LHCN-M2 (cell line): ENCODE measurements at regions not wholly inside any gene's neighbourhood (a gene's known extent, or its start where the extent isn't known, plus 50 kb on each side); places are given as distances from the start of the nearest gene placed in this dataset.
"Not testable (repeated sequence)": the region's sequence is repeated elsewhere in the genome, so short reads cannot be mapped to it uniquely, and the experiment has no call there.

Experiments
- DNase-seq: peaks from one replicate; pipeline ENCODE4 v3.0.0-alpha.2; 2012; ENCODE audit warnings: low read depth

DNA sequence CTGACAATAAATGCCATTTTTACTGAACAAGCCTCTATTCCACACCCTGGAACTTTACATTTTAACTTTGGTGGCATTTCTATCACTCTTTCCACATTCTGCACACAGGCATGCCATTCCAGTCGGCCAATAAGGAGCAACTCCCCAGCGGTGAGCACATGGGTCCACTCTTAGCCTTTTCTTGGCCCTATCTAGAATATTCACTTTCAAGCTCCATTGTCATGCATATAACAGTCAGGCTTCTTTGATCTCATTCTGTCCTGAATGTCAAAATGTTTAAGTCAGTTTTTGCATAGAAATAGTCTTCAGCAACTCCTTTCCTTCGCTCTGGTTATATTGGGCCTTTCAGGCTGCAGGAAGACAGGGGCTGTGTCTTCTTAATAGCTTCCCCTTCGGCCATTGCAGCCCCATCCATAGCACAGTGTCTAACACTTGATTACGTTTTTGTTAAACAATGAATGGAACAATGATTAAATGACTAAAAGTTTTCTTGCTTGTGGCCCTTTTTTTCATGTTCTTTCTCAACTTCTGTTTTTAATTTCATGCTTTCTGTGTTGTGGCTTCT is 427.3 kb downstream of the MFSD1 start:
- DNase-seq = no peak

DNA sequence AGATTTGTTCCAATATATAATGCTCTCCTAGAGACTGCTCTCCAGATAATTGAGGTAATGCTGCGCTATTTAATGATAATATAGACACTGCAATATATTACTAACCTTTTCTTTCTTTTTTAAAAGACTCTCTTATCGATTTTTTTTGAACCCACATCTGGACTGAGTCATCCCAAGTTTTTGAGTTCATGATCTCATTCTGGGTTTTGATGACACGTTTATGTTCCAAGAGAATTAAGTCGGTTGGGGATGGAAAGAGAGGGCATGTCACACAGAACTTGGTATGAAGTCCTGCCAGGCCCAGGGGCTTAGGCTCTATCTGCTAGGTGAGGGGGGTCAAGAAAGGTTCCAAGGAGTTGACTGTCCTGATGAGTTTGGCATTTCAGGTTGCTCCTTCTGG is 431.1 kb downstream of the MFSD1 start:
- DNase-seq = no peak

GRCh38 chr3:159233734-159234133 is 431.9 kb downstream of the MFSD1 start:
- no peak for DNase-seq

- DNase-seq = peak; percentile 55
Measured at GRCh38 chr3:159234306-159234705, 432.5 kb downstream of the MFSD1 start.

- DNase-seq = peak; percentile 60
Measured at GRCh38 chr3:159236321-159236720, 434.5 kb downstream of the MFSD1 start.

DNA sequence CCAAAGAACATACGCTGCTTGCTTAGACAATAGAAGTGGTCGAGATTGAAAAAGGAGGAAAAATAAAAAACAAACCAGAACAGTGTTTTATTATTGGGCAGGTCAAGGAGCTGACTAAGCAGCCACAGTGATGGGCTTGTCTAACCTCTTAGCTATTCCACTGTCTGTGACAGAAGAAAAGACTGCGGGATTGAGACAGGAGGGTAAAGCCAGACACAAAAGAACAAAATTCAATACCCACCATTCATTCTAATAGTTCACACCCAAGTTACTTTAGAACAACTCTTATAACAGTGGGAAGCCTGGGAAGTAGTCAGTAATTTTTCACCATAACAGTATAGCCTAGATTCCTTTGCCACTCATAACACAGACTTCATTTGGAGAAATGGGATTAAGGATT is 435.4 kb downstream of the MFSD1 start:
- peak; percentile 58 for DNase-seq

DNA sequence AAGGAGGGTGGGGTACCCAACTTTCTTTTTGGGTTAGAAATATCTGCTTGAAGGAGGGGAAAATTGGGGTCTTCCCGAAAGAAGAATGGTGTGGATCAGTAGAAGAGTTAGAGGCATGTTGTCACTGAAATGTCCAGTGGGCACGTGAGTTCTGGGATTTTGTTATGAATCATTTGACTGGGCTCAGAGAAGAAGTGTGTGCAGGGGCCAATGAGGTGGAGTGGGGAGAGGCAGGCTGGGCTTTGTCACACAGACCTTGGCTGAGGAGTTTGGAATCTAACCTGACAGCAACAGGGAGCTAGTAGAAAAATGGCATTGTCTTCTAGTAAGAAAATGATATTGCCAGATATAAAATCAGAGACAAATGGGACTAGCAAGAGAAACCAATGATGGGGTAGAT is 436.8 kb downstream of the MFSD1 start:
- peak; percentile 68 for DNase-seq

- DNase-seq = peak; percentile 91
Measured at GRCh38 chr3:159239059-159239458, 437.2 kb downstream of the MFSD1 start.

GRCh38 chr3:159244933-159245332 is 443.1 kb downstream of the MFSD1 start:
- DNase-seq = no peak

DNA sequence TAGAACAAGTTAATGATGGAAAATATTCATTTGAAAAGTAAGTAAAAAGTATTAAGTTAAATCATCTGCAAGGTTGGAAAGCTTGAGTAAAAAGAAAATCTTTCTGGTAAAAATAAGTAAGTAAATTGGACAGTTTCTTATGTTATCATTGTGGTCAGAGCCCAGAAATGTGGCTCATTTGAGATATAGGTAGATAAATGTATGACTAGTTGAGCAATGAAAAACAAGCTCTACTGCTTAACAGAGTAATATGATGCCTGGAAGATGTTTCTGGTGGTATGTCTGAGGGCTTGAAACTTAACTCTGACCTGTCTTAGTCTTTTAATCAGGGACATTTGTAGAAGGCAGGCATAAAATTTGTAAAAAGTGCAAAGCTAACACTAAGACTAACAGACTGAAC is 444.0 kb downstream of the MFSD1 start:
- no peak for DNase-seq

- no peak for DNase-seq
Measured at GRCh38 chr3:159246385-159246784, 444.5 kb downstream of the MFSD1 start.

DNA sequence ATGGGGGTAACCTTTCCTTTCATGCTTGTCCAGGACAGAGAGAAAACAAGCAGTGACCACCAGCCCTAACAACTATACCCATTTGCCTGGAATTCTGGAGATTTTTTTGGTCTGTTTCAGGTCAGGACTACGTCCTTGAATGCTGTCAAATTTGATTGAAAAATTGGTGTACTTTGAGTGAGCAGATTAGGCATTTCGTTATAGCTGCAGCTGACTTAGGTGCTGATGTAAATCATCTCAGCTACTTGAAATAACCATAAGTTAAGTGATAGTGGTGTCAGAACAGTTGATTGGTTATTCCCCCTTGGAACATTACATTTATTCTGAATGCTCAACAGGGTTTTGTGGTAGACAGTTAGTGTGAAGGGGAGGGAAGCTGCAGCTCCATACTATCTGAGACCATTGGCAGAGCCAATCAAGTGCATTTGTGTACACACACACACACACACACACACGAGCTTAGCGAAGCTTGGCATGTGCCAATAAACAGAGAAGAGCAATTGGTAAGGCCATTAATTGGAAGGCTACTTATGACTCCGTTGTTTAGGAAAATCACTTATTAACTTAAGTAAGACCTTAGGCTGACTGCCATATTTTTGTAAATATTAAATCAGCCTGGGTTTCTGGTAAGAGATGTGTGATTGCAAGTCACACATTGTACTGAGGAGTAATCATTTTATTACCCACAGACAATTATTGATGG is 447.8 kb downstream of the MFSD1 start:
- no peak for DNase-seq

GRCh38 chr3:159250961-159251360 is 449.1 kb downstream of the MFSD1 start:
- peak; percentile 42 for DNase-seq

DNA sequence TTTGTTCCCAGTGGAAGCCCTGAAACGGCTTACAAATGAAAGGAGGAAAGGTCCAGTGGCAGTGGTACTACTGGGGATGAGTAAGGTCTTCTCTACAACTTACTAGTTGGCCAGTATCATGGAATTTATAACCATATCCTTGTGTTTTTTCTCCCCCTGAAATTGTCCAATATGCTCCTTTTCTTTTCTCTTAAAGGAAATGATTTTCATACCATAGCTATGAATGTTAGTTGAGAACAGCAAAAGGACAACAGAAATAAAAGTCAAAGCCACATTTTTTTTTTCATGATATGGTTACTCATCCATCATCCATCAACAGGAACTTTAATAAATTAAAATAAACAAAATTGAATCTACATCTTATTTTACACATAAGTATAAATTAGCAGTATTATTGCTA is 450.4 kb downstream of the MFSD1 start:
- DNase-seq = peak; percentile 82

DNA sequence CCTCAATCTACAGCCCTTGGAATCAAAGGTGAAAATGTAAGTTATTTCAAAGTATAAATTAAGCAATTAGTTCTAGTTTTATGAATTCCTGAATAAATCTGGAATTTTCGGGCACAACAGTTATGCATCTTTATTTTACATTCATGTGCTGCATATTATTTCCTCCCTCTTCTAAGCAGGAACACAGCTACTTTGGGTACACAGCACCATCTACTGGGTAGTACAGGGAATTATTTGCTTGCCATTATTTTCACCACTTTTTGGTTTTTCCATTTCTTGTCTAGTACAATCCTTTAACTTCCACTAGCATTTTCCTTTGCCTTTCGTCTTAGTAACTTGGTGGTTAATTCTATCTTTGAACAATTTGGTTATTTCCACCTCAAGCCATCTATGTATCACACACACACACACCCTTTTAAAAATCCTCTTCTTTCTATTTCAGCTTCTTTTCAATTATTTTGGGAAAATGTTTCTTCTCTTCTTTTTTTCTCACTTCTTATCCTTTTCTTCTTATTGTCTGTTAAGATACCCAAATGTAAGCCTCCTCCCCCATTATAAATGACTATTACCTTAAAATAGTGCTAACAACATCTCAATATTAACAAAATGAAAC is 451.0 kb downstream of the MFSD1 start:
- DNase-seq = peak; percentile 80

- no peak for DNase-seq
Measured at GRCh38 chr3:159253860-159254259, 452.0 kb downstream of the MFSD1 start.

DNA sequence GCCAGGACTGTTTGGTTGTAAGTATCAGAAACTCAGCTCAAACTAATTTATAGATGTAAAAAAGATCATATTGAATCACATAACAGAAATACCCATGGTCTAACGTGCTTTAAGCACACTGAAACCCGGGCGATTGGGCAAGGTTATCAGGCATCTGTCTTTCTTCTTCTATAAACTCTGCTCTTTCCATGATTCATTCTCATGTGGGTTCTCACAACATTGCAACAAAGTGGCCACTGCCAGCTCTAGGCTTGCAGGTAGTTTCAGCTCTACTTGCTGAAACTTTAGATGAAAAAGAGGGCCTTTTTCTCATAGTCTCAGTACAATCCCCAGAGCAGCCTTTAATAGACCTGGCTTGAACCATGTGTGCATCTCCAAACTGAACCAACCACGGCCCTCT is 456.1 kb downstream of the MFSD1 start:
- no peak for DNase-seq

DNA sequence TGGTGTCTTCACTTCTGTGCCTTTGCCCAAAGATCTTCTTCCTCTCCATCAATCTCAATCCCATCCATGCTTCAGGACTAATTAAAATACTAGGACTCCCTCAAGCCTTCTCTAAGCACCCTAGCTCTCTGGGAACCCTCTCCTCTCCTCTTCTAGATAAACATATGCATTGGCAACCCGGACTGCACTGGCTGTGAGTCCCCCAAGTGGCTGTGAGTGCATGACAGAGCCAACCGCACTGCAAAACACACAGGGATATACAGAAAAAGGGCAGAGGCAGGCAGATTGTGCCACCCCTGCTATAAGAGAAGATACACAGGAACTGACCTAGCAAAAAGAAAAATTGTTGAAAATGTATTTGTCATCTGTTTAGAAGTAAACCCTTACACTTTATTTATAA is 457.1 kb downstream of the MFSD1 start:
- DNase-seq = no peak

DNA sequence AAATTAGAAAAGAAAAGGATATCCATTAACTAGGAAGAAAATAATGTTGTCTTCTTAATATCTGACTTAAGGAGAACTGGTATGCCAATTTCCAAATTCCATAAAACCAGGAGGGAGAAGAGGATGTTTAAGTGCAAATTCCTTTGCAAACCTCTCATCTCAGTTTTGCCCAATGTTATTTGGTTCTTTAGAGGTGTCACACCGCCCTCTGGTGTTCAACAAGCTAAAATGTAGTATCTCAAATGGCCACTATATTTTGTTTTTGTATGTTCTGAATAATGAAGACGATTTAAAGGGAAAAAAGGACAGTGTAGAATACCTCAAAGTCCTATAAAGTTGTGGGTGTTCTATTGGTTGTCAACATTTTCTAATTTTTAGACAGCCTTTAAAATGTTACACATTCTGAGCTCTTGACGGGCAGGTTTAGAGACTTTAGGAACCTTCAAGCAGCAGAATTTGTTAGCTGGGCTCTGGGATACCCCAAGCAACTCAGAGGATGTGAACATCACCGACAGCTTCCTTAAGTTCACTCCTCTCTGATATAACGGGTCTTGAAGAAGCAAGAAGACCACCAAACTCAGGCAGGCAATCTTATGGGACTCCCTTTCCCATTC is 458.3 kb downstream of the MFSD1 start:
- peak; percentile 73 for DNase-seq

- not testable (repeated sequence) for DNase-seq
Measured at GRCh38 chr3:159261333-159261732, 459.5 kb downstream of the MFSD1 start.

- peak; percentile 54 for DNase-seq
Measured at GRCh38 chr3:159263750-159264553, 462.1 kb downstream of the MFSD1 start.

DNA sequence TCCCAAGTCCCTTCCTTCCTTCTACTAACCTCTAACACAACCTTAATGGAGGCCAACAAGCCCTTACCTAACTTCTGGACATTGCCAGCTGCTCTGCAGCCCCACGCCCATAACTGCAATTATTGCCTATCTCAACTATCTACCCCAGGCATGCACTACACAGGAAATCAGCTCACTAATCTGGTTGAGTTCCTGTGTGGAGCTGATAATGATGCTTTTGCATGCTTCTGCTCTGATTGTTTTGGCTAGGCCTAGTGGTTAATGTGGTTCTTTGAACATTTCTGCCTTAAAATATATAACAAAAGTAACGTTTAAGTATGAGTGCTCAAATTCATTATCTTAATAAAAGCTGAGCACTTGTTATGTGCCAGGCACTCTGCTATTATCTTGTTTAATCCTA is 463.9 kb downstream of the MFSD1 start:
- no peak for DNase-seq
